ENCODE measurements at regions not wholly inside any gene's neighbourhood (a gene's known extent, or its start where the extent isn't known, plus 50 kb on each side); places are given as distances from the start of the nearest gene placed in this dataset.
"Not testable (repeated sequence)": the region's sequence is repeated elsewhere in the genome, so short reads cannot be mapped to it uniquely, and the experiment has no call there.

DNA sequence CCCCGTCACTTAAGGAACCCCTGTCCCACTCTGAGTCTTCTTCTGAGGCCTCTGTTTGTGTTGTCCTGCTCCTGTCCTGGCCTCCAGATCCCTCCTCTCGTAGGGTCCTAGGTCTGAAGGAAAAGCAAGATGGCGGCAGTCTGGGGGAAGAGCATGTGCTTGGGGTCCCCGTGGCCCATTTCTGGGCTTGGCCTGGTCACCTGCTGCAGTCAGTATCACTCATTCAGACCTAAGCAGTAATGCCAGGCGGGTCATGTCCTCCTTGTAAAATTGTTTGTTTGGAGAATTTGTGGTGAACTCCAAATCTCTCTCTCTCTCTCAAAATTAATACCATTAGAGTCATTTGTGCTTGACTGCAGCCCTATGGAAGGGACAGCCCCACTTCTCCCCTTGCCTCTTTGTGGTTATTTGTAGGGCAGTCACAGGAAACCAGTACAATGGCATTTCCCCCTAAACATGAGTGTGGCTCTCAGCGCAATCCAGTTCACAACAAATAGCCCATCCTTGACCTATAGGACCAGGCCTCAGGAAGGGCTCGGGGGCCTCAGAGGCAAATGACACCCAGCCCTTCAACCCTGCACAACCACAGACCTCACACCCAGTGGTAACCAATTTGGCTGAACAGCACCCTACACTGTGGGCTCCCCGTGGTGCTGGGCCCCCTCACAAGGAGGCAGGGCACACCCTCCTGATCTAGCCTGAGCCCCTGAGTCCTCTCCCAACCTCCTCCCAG lies 173.5 kb downstream of the OR4M2 start:
- Mint-ChIP-seq H3K4me1 (peaks cover 22% of the 10 kb centered on the region), H3K27me3 (peaks cover 17% of the 10 kb centered on the region), H3K27ac (peak overlapping the region; percentile 21), H3K36me3 (ENCODE audit: low read depth) (no peaks in the 10 kb centered on the region), H3K4me3 (no peak overlapping the region), H3K9me3 (no peaks in the 10 kb centered on the region)
- ChIA-PET POLR2A (no interaction called here), CTCF (no interaction called here)
- no peak for DNase-seq

DNA sequence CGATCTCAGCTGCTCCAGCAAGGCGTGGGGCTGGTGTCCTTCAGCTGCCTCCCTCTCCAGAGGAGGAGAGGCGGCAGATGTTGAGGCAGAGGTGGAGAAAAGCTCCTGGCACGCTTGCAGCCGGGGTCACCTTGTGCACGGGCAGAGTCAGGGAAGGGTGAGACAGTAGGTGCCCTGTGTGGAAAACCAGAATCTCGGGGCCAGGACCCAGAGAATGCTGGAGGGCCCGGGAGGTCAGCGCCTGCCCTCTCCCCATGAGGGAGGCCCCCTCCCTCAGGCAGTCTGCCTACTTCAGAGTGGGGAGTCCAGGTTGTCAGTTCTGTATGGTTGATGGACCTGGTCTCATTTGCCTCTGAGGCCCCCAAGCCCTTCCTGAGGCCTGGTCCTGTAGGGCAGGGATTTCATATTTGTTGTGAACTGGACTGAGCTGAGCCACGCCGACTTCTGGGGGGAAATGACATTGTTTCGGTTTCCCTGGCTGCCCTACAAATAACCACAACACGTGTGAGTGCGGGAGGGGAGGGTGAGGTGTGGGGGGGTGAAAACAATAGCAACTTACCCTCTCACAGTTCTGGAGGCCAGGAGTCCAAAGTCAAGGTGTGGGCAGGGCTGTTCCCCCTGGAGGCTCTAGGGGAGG lies 174.2 kb downstream of the OR4M2 start:
- H3K36me3 Mint-ChIP-seq (ENCODE audit: low read depth); POLR2A ChIA-PET; DNase-seq; H3K9me3 Mint-ChIP-seq; CTCF ChIA-PET; H3K4me3 Mint-ChIP-seq: not testable (repeated sequence)
- Mint-ChIP-seq H3K4me1 (peaks cover 28% of the 10 kb centered on the region), H3K27ac (peak overlapping the region; percentile 21), H3K27me3 (peaks cover 17% of the 10 kb centered on the region)

DNA sequence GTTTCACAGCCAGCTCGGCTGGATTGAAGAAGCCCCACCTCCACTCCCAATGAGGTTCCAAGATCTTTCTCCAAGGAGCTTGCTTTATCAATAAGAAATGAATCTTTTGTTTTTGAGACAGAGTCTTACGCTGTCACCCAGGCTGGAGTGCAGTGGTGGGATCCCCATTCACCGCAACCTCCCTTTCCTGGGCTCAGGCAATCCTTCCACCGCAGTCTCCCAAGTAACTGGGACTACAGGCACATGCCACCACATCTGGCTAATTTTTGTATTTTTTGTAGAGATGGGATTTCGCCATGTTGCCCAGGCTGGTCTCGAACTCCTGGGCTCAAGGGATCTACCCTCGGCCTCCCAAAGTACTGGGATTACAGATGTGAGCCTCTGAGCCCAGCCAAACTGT lies 175.3 kb downstream of the OR4M2 start:
- H3K9me3 Mint-ChIP-seq; DNase-seq; H3K36me3 Mint-ChIP-seq (ENCODE audit: low read depth); POLR2A ChIA-PET; H3K27ac Mint-ChIP-seq; H3K4me3 Mint-ChIP-seq: not testable (repeated sequence)
- Mint-ChIP-seq H3K27me3 (peaks cover 16% of the 10 kb centered on the region), H3K4me1 (peaks cover 39% of the 10 kb centered on the region)
- CTCF ChIA-PET = interaction anchor here (0.7 kb wide), 1 partner anchor 20 kb away, joined by 3 read pairs; no protein-coding TSS in a partner anchor

DNA sequence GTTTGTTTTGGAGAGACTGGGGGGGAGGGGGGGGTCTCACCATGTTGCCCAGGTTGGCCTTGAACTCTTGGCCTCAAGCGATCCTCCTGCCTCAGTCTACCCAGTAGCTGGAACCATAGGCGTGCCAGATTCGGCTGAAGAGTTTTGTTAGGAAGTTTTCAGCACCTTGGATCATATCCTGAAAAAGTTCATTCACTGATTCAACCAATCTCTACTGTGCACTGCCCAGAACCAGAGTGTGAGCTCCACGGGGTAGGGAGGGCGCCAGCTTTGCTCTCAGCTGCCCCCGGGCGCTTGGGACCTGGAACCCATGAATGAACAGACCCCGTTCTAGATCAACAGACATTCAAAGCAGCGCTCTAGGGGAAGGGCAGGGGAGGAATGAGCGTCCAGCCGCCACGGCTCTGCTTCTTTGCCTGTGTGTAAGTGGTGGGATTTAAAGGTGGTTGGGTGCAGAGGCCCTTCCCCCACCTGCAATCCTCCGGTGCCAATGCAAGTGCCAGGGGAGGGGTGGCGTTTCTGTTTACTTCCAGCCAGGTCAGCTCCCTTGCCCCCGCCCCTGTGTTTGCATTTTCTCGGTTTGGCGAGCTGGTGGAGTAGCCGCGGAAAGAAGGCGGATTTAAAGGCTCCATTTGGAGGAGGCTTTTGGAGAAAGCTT lies 176.2 kb downstream of the OR4M2 start:
- H3K27ac Mint-ChIP-seq; H3K4me3 Mint-ChIP-seq; H3K36me3 Mint-ChIP-seq (ENCODE audit: low read depth); CTCF ChIA-PET; POLR2A ChIA-PET; H3K9me3 Mint-ChIP-seq; DNase-seq: not testable (repeated sequence)
- Mint-ChIP-seq H3K27me3 (peaks cover 18% of the 10 kb centered on the region), H3K4me1 (peaks cover 47% of the 10 kb centered on the region)

DNA sequence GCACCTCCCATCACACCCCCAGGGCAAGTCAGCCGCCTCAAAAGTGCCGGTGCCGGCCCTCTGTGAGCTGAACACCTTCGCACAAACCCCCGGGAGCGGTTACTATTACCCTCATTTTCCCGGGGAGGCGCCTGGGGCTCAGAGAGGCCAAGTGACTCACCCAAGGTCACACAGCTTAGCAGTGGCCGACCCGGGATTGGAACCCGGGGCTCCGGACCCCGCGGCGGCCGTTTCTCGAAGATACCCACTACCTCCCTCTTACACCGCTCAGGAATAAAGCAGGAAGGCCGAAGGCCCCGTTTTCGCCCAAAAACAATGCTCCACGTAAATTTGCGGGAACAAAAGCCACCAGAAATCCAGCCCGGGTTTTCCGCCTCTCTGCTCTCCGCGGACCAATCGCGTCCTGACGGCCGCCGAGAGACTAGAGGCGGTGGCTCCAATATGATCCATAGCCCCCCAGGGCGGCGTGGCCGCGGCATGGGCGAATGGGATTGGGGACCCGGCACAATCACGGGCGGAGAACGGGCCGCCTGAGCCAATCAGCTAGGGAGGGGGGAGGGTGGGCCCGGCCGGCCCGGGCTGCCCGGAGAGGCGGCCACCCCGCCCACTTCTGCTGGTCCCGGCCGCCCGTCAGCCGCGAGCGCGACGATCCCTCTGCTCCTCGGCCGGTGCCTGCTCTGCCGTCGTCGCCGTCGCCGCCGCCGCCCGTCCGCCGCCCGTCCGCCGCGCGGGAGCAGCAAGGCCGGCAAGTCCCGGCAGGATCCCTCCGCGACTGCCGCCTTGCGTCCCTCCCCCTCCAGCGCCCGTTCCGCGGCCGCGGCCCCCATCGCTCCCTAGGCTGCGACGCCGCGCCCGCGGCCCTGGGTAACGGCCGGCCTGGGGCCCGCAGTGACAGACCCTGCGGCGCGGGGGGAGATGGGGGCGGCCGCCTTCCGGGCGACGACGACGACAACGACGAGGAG lies 177.0 kb downstream of the OR4M2 start:
- Mint-ChIP-seq H3K27ac (peak overlapping the region; percentile 9), H3K36me3 (ENCODE audit: low read depth) (no peaks in the 10 kb centered on the region), H3K4me3 (peak overlapping the region; percentile 3), H3K27me3 (peaks cover 17% of the 10 kb centered on the region), H3K4me1 (peaks cover 48% of the 10 kb centered on the region), H3K9me3 (no peaks in the 10 kb centered on the region)
- DNase-seq = no peak
- CTCF ChIA-PET = no interaction called here
- POLR2A ChIA-PET = no interaction called here

DNA sequence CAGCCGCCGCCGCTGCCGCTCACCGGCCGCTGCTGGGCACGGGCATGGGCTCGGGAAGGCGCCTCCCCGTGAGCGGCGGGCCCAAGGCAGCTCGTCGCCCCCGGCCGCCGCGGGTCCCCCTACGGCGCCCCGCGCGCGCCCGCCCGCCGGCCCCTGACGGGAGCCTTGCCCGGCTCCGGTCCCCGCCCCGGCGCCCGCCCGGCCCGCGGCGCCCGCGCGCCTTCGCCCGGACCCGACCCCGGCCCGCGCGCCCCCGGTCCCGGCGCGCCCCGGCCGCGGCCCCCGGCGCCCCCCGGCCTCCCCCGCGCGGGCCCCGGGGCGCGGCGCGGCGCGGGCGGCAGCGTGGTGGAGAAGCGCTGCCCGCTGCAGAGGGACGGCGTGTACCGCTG lies 177.7 kb downstream of the OR4M2 start:
- peaks cover 17% of the 10 kb centered on the region for H3K27me3 Mint-ChIP-seq
- H3K4me3 Mint-ChIP-seq = no peak overlapping the region
- peaks cover 48% of the 10 kb centered on the region for H3K4me1 Mint-ChIP-seq
- no peaks in the 10 kb centered on the region for H3K36me3 Mint-ChIP-seq (ENCODE audit: low read depth)
- ChIA-PET CTCF (no interaction called here), POLR2A (no interaction called here)
- no peaks in the 10 kb centered on the region for H3K9me3 Mint-ChIP-seq
- H3K27ac Mint-ChIP-seq = no peak overlapping the region
- DNase-seq = no peak

DNA sequence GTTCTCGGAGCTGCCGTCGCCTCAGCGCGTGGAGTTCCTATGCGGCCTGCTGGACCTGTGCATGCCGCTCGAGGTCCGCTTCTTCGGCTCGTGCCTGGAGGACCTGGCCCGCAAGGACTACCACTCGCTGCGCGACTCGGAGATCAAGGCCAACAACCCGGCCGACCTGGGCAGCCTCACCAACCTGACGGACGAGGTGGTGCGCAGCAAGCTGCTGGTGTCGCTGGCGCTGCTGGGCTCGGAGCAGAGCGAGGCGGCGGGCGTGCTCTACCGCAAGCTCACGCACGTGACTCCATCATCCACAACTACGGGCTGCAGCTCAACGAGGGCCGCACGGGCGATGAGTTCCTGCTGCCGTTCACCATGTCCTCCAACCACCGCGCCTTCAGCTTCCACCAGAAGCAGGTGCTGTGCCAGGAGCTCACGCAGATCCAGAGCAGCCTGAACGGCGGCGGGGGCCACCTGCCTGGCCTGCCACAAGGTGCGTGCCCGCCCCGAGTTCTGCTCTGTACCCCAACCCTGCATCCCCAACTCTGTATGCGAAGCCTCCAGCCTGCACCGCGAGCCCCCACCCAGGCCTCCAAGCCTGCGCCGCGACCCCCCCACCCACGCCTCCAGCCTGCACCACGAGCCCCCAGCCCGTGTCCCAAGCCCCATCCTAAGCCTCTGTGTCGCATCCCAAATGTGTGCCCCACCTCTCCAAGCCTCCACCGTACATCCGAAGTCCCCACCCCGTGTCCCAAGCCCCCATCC lies 178.2 kb downstream of the OR4M2 start:
- POLR2A ChIA-PET = no interaction called here
- no peaks in the 10 kb centered on the region for H3K36me3 Mint-ChIP-seq (ENCODE audit: low read depth)
- no peak overlapping the region for H3K27ac Mint-ChIP-seq
- H3K4me1 Mint-ChIP-seq = peaks cover 43% of the 10 kb centered on the region
- DNase-seq = no peak
- H3K27me3 Mint-ChIP-seq = peaks cover 17% of the 10 kb centered on the region
- CTCF ChIA-PET = no interaction called here
- no peaks in the 10 kb centered on the region for H3K9me3 Mint-ChIP-seq
- no peak overlapping the region for H3K4me3 Mint-ChIP-seq

DNA sequence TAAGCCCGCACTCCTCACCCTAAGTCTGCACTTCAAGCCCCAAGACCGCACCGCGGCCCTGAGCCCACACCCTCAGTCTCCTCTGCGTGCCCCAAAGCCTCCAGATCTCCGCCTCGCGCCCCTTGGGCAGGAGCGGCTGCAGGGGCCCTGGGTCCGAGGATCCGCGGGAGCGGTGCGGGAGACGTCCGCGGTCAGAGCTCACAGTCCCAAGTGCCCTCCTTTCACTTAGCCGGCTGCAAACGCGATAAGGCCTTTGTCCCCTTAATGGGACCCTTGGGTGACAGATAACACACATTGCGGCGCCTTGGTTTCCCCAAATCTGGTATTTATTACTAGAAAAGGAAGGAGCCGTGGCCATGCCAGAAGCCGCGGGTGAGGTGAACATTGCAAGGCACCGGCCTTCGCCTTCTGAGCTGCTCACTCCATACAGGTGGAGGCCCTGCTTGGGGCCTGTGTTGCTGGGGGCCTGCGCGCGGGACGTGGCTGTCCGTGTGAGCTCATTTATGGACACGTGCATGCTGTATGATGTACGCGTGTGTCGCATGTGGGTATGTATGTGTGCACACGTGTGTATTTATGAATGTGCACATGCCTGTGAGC lies 178.9 kb downstream of the OR4M2 start:
- DNase-seq; POLR2A ChIA-PET; H3K9me3 Mint-ChIP-seq; H3K4me3 Mint-ChIP-seq; H3K36me3 Mint-ChIP-seq (ENCODE audit: low read depth): not testable (repeated sequence)
- Mint-ChIP-seq H3K27ac (peak overlapping the region; percentile 70), H3K27me3 (peaks cover 17% of the 10 kb centered on the region), H3K4me1 (peaks cover 37% of the 10 kb centered on the region)
- CTCF ChIA-PET = interaction anchor here (1.9 kb wide), 1 partner anchor 38 kb away, joined by 5 read pairs; no protein-coding TSS in a partner anchor

DNA sequence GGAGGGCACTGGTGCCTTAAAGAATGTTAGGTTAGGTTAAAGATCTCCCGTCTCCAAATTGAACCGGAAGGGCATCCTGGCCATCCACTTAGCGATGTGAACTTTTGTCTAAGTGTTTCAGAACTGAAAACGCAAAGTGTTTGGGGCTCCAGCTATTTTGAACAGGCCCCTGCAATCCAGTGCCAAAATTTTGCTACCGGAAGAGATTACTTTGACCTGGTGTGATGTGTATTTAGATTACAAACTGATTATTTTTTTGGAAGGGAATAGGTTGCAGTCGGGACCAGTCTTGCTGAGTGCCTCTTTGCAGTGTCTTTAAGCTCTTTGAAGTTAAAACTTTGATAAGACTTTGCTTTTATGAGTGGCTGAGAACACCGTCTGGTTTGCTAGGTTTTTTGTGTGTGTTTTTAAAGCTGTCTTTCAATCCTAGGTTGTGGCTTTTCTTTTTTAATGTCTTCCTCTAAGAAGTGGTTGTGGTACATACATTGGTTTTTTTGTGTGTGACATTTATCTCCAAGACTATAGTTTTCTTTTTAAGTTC lies 179.6 kb downstream of the OR4M2 start:
- H3K4me3 Mint-ChIP-seq = peak overlapping the region; percentile 8
- peak; percentile 64 for DNase-seq
- H3K36me3 Mint-ChIP-seq (ENCODE audit: low read depth) = no peaks in the 10 kb centered on the region
- ChIA-PET POLR2A (no interaction called here), CTCF (interaction anchor here (1.7 to 1.9 kb wide), 2 partner anchors 39 to 1904 kb away, joined by 4 to 5 read pairs; no protein-coding TSS in a partner anchor)
- no peaks in the 10 kb centered on the region for H3K9me3 Mint-ChIP-seq
- H3K4me1 Mint-ChIP-seq = peaks cover 30% of the 10 kb centered on the region
- peaks cover 15% of the 10 kb centered on the region for H3K27me3 Mint-ChIP-seq
- peak overlapping the region; percentile 70 for H3K27ac Mint-ChIP-seq

DNA sequence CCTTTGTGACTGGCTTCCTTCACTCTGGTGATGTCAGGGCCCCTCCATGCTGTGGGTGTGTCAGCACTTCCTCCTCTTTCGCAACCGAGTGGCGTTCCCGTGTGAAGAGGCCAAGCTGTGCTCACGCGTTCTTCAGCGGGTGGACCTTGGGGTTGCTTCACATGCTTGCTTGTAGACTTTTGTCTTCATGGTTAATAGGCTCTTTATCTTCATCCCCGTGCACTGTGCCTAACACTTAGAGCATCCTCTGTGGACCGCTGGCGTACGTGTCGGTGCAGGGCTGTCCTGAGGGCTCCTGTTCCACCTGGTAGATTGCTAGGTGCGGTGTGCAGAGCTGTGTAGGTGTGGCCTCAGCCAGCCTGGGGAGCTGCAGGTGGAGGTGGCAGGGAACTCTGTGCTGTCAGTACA lies 182.3 kb downstream of the OR4M2 start:
- no peak overlapping the region for H3K27ac Mint-ChIP-seq
- H3K36me3 Mint-ChIP-seq (ENCODE audit: low read depth) = no peaks in the 10 kb centered on the region
- CTCF ChIA-PET = no interaction called here
- peaks cover 27% of the 10 kb centered on the region for H3K4me1 Mint-ChIP-seq
- peaks cover 5% of the 10 kb centered on the region for H3K27me3 Mint-ChIP-seq
- no peak for DNase-seq
- no peaks in the 10 kb centered on the region for H3K9me3 Mint-ChIP-seq
- H3K4me3 Mint-ChIP-seq = no peak overlapping the region
- POLR2A ChIA-PET = no interaction called here

DNA sequence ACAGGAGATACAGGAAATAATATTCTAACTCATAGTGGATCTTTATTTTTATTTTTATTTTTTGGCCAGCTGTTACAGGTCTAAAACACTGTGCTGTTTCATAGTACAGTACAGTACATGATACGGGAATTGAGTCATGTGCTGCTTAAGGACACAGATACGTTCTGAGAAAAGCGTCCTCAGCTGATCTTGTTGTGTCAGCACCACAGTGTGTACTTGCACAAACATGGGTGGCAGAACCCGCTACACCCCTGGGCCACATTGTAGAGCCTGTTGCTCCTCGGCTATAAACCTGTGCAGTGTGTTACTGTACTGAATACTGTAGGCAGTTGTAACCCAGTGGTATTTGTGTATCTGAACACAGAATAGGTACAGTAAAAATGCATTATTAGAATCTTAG lies 183.4 kb downstream of the OR4M2 start:
- POLR2A ChIA-PET = no interaction called here
- H3K27me3 Mint-ChIP-seq = peaks cover 5% of the 10 kb centered on the region

DNA sequence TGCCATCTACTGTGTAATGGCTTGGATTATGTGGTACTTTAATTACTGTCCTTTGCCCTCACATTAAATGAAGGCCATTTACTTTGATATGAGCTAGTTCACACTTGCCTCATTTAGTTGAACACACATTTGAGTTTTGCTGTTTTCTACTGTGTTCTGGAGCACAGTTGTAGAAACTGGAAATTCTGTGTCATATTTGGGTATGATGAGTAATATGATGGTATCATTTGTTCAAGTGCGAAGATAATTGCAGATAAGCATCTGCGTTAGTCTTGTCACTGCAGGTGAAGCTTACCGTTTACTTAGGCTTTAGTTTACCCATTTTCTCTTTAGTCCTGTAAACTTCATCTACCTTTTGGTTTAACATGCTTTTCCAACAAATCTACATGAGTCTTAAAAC lies 183.9 kb downstream of the OR4M2 start:
- H3K4me3 Mint-ChIP-seq; H3K27ac Mint-ChIP-seq; CTCF ChIA-PET; DNase-seq; POLR2A ChIA-PET; H3K27me3 Mint-ChIP-seq; H3K36me3 Mint-ChIP-seq (ENCODE audit: low read depth); H3K9me3 Mint-ChIP-seq: not testable (repeated sequence)
- H3K4me1 Mint-ChIP-seq = peaks cover 22% of the 10 kb centered on the region

More for the DNA sequence above, 183.4 kb downstream of the OR4M2 start:
- Mint-ChIP-seq H3K4me1 (peaks cover 26% of the 10 kb centered on the region), H3K9me3 (no peaks in the 10 kb centered on the region), H3K27ac (no peak overlapping the region), H3K4me3 (no peak overlapping the region), H3K36me3 (ENCODE audit: low read depth) (no peaks in the 10 kb centered on the region)
- no peak for DNase-seq
- CTCF ChIA-PET = no interaction called here

Measured in activated CD4-positive, alpha-beta T cell treated with anti-CD3 and anti-CD28 coated beads, Interleukin-2, amount 10 ng/mL, durations not matched to agents 7 days and 5 days (primary cell).